ENCODE measurements at regions not wholly inside any gene's neighbourhood (a gene's known extent, or its start where the extent isn't known, plus 50 kb on each side); places are given as distances from the start of the nearest gene placed in this dataset.

DNA sequence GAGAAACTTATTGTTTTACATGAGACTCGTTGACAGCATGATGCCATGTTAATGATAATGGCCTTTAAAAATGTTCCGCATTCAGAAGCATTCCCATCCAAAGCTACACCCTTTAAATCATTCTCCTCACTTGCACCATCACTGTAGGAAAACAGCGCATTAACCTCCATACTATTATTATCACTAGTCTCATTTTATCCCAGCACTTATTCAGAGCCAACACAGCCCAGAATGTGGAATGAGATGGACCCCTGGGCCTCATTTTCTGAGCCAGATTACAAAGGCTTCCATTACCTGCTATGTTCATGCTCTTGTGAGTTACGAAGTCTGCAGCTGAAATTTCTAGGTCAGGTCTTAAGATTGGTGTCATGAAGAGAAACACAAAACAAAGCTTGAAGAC is 159.4 kb downstream of the HS3ST3A1 start:
- H2BK5ac ChIP-seq (ENCODE audit: insufficient read length, low read length): no peak overlapping the region
- H4K20me1 ChIP-seq (ENCODE audit: control insufficient read depth, insufficient read depth, insufficient read length): no peaks in the 10 kb centered on the region
- Mint-ChIP-seq H3K27ac (no peak overlapping the region), H3K4me3 (no peak overlapping the region), H3K36me3 (ENCODE audit: insufficient read depth in 1 of 3, low read depth in 3 of 3) (no peaks in the 10 kb centered on the region), H3K9me3 (no peaks in the 10 kb centered on the region; a peak in 1 of 5 replicates), H3K4me1 (peaks cover 12 to 14% of the 10 kb centered on the region in 2 experiments), H3K27me3 (ENCODE audit: low read depth) (no peaks in the 10 kb centered on the region)
- H3K9me3 ChIP-seq (ENCODE audit: control insufficient read depth, low read depth, low read length): no peaks in the 10 kb centered on the region
- WGBS (ENCODE audit: extremely low coverage, insufficient read length, low lambda C conversion rate): no CpG with 5 or more reads among the region's 4 CpGs
- H3K4me2 ChIP-seq (ENCODE audit: insufficient read depth, insufficient read length, low read length): no peak overlapping the region
- H3T11ph ChIP-seq (ENCODE audit: low read length): no peak overlapping the region
- no peak overlapping the region for H2BK12ac ChIP-seq (ENCODE audit: insufficient read length, low read depth, low read length)
- TF ChIP-seq, protein P1, sequence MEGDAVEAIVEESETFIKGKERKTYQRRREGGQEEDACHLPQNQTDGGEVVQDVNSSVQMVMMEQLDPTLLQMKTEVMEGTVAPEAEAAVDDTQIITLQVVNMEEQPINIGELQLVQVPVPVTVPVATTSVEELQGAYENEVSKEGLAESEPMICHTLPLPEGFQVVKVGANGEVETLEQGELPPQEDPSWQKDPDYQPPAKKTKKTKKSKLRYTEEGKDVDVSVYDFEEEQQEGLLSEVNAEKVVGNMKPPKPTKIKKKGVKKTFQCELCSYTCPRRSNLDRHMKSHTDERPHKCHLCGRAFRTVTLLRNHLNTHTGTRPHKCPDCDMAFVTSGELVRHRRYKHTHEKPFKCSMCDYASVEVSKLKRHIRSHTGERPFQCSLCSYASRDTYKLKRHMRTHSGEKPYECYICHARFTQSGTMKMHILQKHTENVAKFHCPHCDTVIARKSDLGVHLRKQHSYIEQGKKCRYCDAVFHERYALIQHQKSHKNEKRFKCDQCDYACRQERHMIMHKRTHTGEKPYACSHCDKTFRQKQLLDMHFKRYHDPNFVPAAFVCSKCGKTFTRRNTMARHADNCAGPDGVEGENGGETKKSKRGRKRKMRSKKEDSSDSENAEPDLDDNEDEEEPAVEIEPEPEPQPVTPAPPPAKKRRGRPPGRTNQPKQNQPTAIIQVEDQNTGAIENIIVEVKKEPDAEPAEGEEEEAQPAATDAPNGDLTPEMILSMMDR (conservative IDR thresholded peaks at IDR 0.05): no peak
- no peak overlapping the region for H2AFZ ChIP-seq (ENCODE audit: low read length)
- H3K4ac ChIP-seq (ENCODE audit: low read depth, low read length): no peak overlapping the region
- no peak overlapping the region for H3K27ac ChIP-seq (ENCODE audit: insufficient read length, low read depth, low read length)
- no peak overlapping the region for H2BK15ac ChIP-seq (ENCODE audit: low read depth, low read length)
- H3K23me2 ChIP-seq (ENCODE audit: insufficient read length, low read depth, low read length, poor library complexity, severe bottlenecking): no peaks in the 10 kb centered on the region
- H3K23ac ChIP-seq (ENCODE audit: insufficient read length, low read depth, low read length): no peak overlapping the region
- no peak overlapping the region for H3K14ac ChIP-seq (ENCODE audit: insufficient read depth, low read length)
- H3K4me1 ChIP-seq (ENCODE audit: insufficient read depth, low read length): no peaks in the 10 kb centered on the region
- H3K79me2 ChIP-seq (ENCODE audit: insufficient read depth, low read length): no peaks in the 10 kb centered on the region
- no peak overlapping the region for H3K56ac ChIP-seq (ENCODE audit: insufficient read length, low read depth, low read length)
- H4K8ac ChIP-seq (replicated peaks; ENCODE audit: insufficient read length, low read depth, low read length): no peak overlapping the region
- H4K91ac ChIP-seq (ENCODE audit: insufficient read length, low read depth, low read length): no peak overlapping the region
- no peak overlapping the region for H3K18ac ChIP-seq (ENCODE audit: insufficient read length, low read depth, low read length)
- no peak overlapping the region for H4K5ac ChIP-seq (ENCODE audit: insufficient read length, low read depth, low read length)
- H3K9ac ChIP-seq (ENCODE audit: extremely low read depth, insufficient read length, low read length): no peak overlapping the region
- no peaks in the 10 kb centered on the region for H3K27me3 ChIP-seq (ENCODE audit: insufficient read depth, low read length)
- DNase-seq: no peak
- H2AK5ac ChIP-seq (ENCODE audit: insufficient read length, low read length): no peak overlapping the region
- no peak overlapping the region for H2BK20ac ChIP-seq (ENCODE audit: low read depth, low read length, poor library complexity, severe bottlenecking)
- H3K79me1 ChIP-seq (ENCODE audit: insufficient read depth, low read depth, low read length, poor library complexity, severe bottlenecking): no peaks in the 10 kb centered on the region
- H2BK120ac ChIP-seq (ENCODE audit: low read depth, low read length, poor library complexity, severe bottlenecking): no peak overlapping the region

All from H9 (cell line).